ENCODE measurements at regions not wholly inside any gene's neighbourhood (a gene's known extent, or its start where the extent isn't known, plus 50 kb on each side); places are given as distances from the start of the nearest gene placed in this dataset.

DNA sequence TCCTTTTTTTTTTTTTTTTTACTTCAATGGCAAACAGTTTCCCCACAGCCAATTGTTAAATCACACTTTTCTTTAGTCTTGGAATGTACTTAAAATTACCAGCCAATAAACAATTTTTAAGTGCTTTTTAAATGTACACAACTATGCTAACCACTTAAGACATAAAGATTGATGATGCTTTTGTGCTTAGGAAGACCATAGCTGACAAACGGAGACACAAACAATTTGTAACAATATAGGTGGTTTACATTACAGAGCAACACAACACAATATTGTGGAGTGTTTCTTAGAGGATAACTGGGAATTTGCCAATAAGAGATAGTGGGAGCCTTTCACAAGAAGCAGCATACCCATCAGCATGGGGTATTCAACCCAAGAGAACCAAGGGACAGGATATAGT is 798.5 kb upstream of the IGFBP3 start:
- no peak for TF ChIP-seq CTCF (IDR thresholded peaks at IDR 0.05; ENCODE audit: insufficient read depth, low read depth, low read length)
- no peak for TF ChIP-seq EZH2 (IDR thresholded peaks at IDR 0.05; ENCODE audit: insufficient read depth, low read length)
